Small intestine (tissue), 7 donors: ENCODE measurements at regions not wholly inside any gene's neighbourhood (a gene's known extent, or its start where the extent isn't known, plus 50 kb on each side); places are given as distances from the start of the nearest gene placed in this dataset.

Source experiments
- DNase-seq, 2 donors: peaks; one replicate each; pipeline versions ENCODE4 v3.0.0 to v3.0.0-alpha.2; 2013
- FAIRE-seq: peaks from 2 replicates; lab custom pipeline; 2012; peaks lifted over from hg19 to GRCh38; lab: Jason Lieb, UNC
- H3K27ac ChIP-seq, 3 donors: one replicate each; pipeline ENCODE4 v1.5.1; 2013; ENCODE audit warnings: low read length in 2 of 3, mild to moderate bottlenecking in 2 of 3, control low read depth in 1 of 3, inconsistent platforms in 1 of 3, low read depth in 1 of 3, moderate library complexity in 1 of 3
- H3K27me3 ChIP-seq, 3 donors: one replicate each; pipeline ENCODE4 v1.6.1; 2013; ENCODE audit warnings: low read length in 3 of 3, inconsistent platforms in 1 of 3; ENCODE audit not compliant: control insufficient read depth in 3 of 3, insufficient read depth in 3 of 3
- H3K36me3 ChIP-seq, 3 donors: one replicate each; pipeline ENCODE4 v1.6.1; 2013; ENCODE audit warnings: low read length in 3 of 3, inconsistent platforms in 1 of 3, low read depth in 1 of 3, mild to moderate bottlenecking in 1 of 3, moderate library complexity in 1 of 3; ENCODE audit not compliant: control insufficient read depth in 3 of 3, insufficient read depth in 2 of 3
- H3K4me1 ChIP-seq, 3 donors: one replicate each; pipeline ENCODE4 v1.6.1; 2013; ENCODE audit warnings: low read length in 2 of 3, inconsistent platforms in 1 of 3, low read depth in 1 of 3, mild to moderate bottlenecking in 1 of 3, moderate library complexity in 1 of 3; ENCODE audit not compliant: control insufficient read depth in 3 of 3, insufficient read depth in 2 of 3
- H3K4me3 ChIP-seq, 3 donors: one replicate each; pipeline ENCODE4 v1.5.1; 2013; ENCODE audit warnings: low read length in 3 of 3, control low read depth in 1 of 3, inconsistent platforms in 1 of 3, low read depth in 1 of 3, mild to moderate bottlenecking in 1 of 3, moderate library complexity in 1 of 3
- H3K9me3 ChIP-seq, 2 donors: one replicate each; pipeline ENCODE4 v1.6.1; 2013; ENCODE audit warnings: low read depth in 1 of 2, low read length in 1 of 2; ENCODE audit not compliant: control insufficient read depth in 2 of 2, insufficient read depth in 1 of 2
- WGBS, 3 donors: extraction: QIAGEN DNeasy Blood & Tissue Kit; methylation state at CpG; one replicate each; pipeline ENCODE4 v1.1.7; 2013; 5-methylcytosine and 5-hydroxymethylcytosine counted together
- donor health status: healthy with polysubstance abuse.
- donor health status: control.
- donor health status: control.
- donor health status: Bipolar disorder and iron deficiency.
- donor health status: healthy.

- H3K4me1 ChIP-seq, result no peaks in the 10 kb centered on the region
- WGBS, 3 donors, result 53 to 81% (median 58%) methylated on average over 4 of the region's 4 CpGs
- FAIRE-seq (no peak), DNase-seq (no peak)
- H3K36me3 ChIP-seq, result no peaks in the 10 kb centered on the region
- H3K27me3 ChIP-seq, result peaks cover 0 to 5% (median 0%) of the 10 kb centered on the region in 3 donors
- H3K4me3 ChIP-seq, result no peak overlapping the region
- H3K27ac ChIP-seq, result no peak overlapping the region
- peaks cover 0 to 3% of the 10 kb centered on the region in 2 donors for H3K9me3 ChIP-seq
Measured at GRCh38 chr10:130634816-130635215, 498.6 kb downstream of the GLRX3 start.

GRCh38 chr10:130635528-130635927, 499.3 kb downstream of the GLRX3 start:
- FAIRE-seq, result no peak
- no peak for DNase-seq
- Histone ChIP-seq H3K27me3 (peaks cover 0 to 5% (median 0%) of the 10 kb centered on the region in 3 donors), H3K36me3 (no peaks in the 10 kb centered on the region), H3K9me3 (peaks cover 0 to 3% of the 10 kb centered on the region in 2 donors), H3K4me3 (no peak overlapping the region), H3K27ac (no peak overlapping the region), H3K4me1 (no peaks in the 10 kb centered on the region)
- 62 to 77% (median 76%) methylated on average over 9 of the region's 9 CpGs for WGBS, 3 donors

- no peak for DNase-seq
- H3K4me1 ChIP-seq, result no peaks in the 10 kb centered on the region
- H3K27ac ChIP-seq, result no peak overlapping the region
- peaks cover 0 to 3% of the 10 kb centered on the region in 2 donors for H3K9me3 ChIP-seq
- FAIRE-seq, result no peak
- no peak overlapping the region for H3K4me3 ChIP-seq
- H3K27me3 ChIP-seq, result peaks cover 0 to 5% (median 0%) of the 10 kb centered on the region in 3 donors
- WGBS, 3 donors, result 55 to 68% (median 59%) methylated on average over 6 of the region's 6 CpGs
- no peaks in the 10 kb centered on the region for H3K36me3 ChIP-seq
Measured at GRCh38 chr10:130636313-130636930, 500.2 kb downstream of the GLRX3 start.

GRCh38 chr10:130637089-130637676, 501.0 kb downstream of the GLRX3 start:
- Histone ChIP-seq H3K27ac (no peak overlapping the region), H3K4me3 (no peak overlapping the region), H3K4me1 (no peaks in the 10 kb centered on the region), H3K27me3 (peaks cover 0 to 5% (median 0%) of the 10 kb centered on the region in 3 donors), H3K9me3 (peaks cover 0 to 3% of the 10 kb centered on the region in 2 donors), H3K36me3 (no peaks in the 10 kb centered on the region)
- no peak for DNase-seq
- WGBS, 3 donors, result 42 to 58% (median 45%) methylated on average over 4 of the region's 4 CpGs
- FAIRE-seq, result no peak

- H3K4me1 ChIP-seq, result no peaks in the 10 kb centered on the region
- DNase-seq (peak in 1 of 2 donors; percentile 31), FAIRE-seq (no peak)
- 20 to 66% (median 46%) methylated on average over 4 of the region's 4 CpGs for WGBS, 3 donors
- H3K36me3 ChIP-seq, result no peaks in the 10 kb centered on the region
- no peak overlapping the region for H3K27ac ChIP-seq
- peaks cover 0 to 3% of the 10 kb centered on the region in 2 donors for H3K9me3 ChIP-seq
- no peak overlapping the region for H3K4me3 ChIP-seq
- H3K27me3 ChIP-seq, result peaks cover 0 to 5% (median 0%) of the 10 kb centered on the region in 3 donors
Measured at GRCh38 chr10:130638991-130639390, 502.8 kb downstream of the GLRX3 start.

- peaks cover 2 to 3% of the 10 kb centered on the region in 2 donors for H3K9me3 ChIP-seq
- no peak overlapping the region for H3K27ac ChIP-seq
- no peaks in the 10 kb centered on the region for H3K27me3 ChIP-seq
- WGBS, 3 donors, result 94 to 95% (median 95%) methylated on average over 4 of the region's 4 CpGs
- no peaks in the 10 kb centered on the region for H3K4me1 ChIP-seq
- FAIRE-seq (no peak), DNase-seq (no peak)
- H3K36me3 ChIP-seq, result no peaks in the 10 kb centered on the region
- no peak overlapping the region for H3K4me3 ChIP-seq
Measured at GRCh38 chr10:130642926-130643325, 506.7 kb downstream of the GLRX3 start.

GRCh38 chr10:130647341-130647740, 511.1 kb downstream of the GLRX3 start:
- no peaks in the 10 kb centered on the region for H3K4me1 ChIP-seq
- no peaks in the 10 kb centered on the region for H3K36me3 ChIP-seq
- peaks cover 0 to 2% of the 10 kb centered on the region in 2 donors for H3K9me3 ChIP-seq
- 62 to 78% (median 75%) methylated on average over 6 of the region's 6 CpGs for WGBS, 3 donors
- no peak for DNase-seq
- no peaks in the 10 kb centered on the region for H3K27me3 ChIP-seq
- H3K4me3 ChIP-seq, result no peak overlapping the region
- no peak overlapping the region for H3K27ac ChIP-seq
- FAIRE-seq, result no peak

GRCh38 chr10:130648807-130649206, 512.6 kb downstream of the GLRX3 start:
- DNase-seq (no peak), FAIRE-seq (no peak)
- H3K9me3 ChIP-seq, result peaks cover 0 to 2% of the 10 kb centered on the region in 2 donors
- no peaks in the 10 kb centered on the region for H3K27me3 ChIP-seq
- H3K4me3 ChIP-seq, result no peak overlapping the region
- H3K27ac ChIP-seq, result no peak overlapping the region
- no peaks in the 10 kb centered on the region for H3K4me1 ChIP-seq
- 76 to 85% (median 82%) methylated on average over 10 of the region's 10 CpGs for WGBS, 3 donors
- H3K36me3 ChIP-seq, result no peaks in the 10 kb centered on the region
